ENCODE measurements at regions not wholly inside any gene's neighbourhood (a gene's known extent, or its start where the extent isn't known, plus 50 kb on each side); places are given as distances from the start of the nearest gene placed in this dataset.
"Not testable (repeated sequence)": the region's sequence is repeated elsewhere in the genome, so short reads cannot be mapped to it uniquely, and the experiment has no call there.

DNA sequence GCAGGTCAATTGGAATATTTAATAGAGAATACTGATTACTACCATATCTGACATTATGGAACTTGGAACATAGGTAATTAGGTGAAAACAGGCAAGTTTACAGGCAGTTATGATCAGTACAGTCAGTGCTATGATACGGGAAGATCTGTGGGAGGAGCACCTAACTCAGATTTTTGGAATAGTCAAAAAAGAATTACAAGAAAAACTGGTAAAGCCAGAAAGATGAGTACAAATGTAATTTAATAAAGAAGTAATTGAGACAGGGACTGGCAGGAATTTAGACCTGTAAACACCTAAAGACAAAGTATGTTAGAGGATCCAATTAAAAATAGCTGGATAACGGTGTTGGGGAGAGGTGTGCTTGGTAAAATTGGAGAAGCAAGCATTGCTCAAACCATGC lies 206.5 kb upstream of the ANO5 start:
- intact Hi-C loops (cut with DNase I) = no loop called here

DNA sequence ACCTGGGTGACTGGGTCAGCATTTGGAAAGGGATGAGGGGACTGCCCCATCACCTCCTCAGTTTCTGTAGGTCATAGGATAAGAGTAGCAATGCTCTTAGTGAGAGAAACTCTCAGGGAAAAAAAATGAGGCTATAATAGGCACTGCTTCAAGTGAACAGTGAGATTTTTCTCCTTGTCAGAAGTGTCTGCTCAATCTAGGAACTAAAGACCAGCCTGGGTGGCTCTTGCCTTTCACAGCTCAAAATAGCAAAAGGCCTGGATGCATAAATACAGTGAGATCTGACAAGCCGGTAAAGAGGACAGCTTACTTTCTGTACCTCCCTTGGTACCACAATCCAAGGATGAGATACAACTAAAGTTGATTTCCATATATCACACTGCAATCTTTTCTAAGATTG lies 205.6 kb upstream of the ANO5 start:
- TF ChIP-seq CTCF (IDR thresholded peaks at IDR 0.05) = no peak
- DNase-seq = no peak
- no peak overlapping the region for H3K27ac ChIP-seq
- H3K9ac ChIP-seq (ENCODE audit: low read depth in 2 of 2, low read length in 2 of 2) = no peak overlapping the region
- H3K4me3 ChIP-seq = no peak overlapping the region
- no peaks in the 10 kb centered on the region for H3K27me3 ChIP-seq
- no peaks in the 10 kb centered on the region for H3K36me3 ChIP-seq
- intact Hi-C loops (cut with DNase I) = no loop called here
- H3K4me1 ChIP-seq = no peaks in the 10 kb centered on the region
- H3K9me3 ChIP-seq = no peaks in the 10 kb centered on the region

More for the DNA sequence above, 206.5 kb upstream of the ANO5 start:
- Histone ChIP-seq H3K27ac (no peak overlapping the region), H3K4me3 (no peak overlapping the region), H3K4me1 (no peaks in the 10 kb centered on the region), H3K9me3 (no peaks in the 10 kb centered on the region), H3K27me3 (no peaks in the 10 kb centered on the region), H3K9ac (ENCODE audit: low read depth in 2 of 2, low read length in 2 of 2) (no peak overlapping the region), H3K36me3 (no peaks in the 10 kb centered on the region)
- TF ChIP-seq CTCF (IDR thresholded peaks at IDR 0.05) = no peak
- DNase-seq = no peak

GRCh38 chr11:21988477-21988876 lies 204.4 kb upstream of the ANO5 start:
- no peak for TF ChIP-seq CTCF (IDR thresholded peaks at IDR 0.05)
- H3K9me3 ChIP-seq = no peaks in the 10 kb centered on the region
- no peaks in the 10 kb centered on the region for H3K4me1 ChIP-seq
- no peak overlapping the region for H3K4me3 ChIP-seq
- H3K27ac ChIP-seq = no peak overlapping the region
- intact Hi-C loops (cut with DNase I) = no loop called here
- no peaks in the 10 kb centered on the region for H3K27me3 ChIP-seq
- H3K9ac ChIP-seq (ENCODE audit: low read depth in 2 of 2, low read length in 2 of 2) = no peak overlapping the region
- DNase-seq = no peak
- no peaks in the 10 kb centered on the region for H3K36me3 ChIP-seq

DNA sequence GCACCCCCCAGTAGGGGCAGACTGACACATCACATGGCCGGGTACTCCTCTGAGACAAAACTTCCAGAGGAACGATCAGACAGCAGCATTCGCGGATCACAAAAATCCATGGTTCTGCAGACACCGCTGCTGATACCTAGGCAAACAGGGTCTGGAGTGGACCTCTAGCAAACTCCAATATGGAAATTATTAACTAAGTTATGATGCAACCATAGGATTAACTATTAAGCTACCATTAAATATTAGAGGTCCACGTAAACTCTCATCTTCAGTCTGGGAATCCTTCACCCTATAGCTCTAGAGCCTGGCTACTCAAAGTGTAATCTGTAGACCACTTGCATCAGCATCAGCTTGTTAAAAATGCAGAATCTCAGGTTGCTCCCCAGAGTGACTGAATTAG lies 191.1 kb upstream of the ANO5 start:
- H3K9me3 ChIP-seq; H3K27me3 ChIP-seq; intact Hi-C loops (cut with DNase I); H3K4me1 ChIP-seq; DNase-seq; H3K36me3 ChIP-seq; H3K4me3 ChIP-seq; H3K27ac ChIP-seq; H3K9ac ChIP-seq (ENCODE audit: low read depth in 2 of 2, low read length in 2 of 2): not testable (repeated sequence)

GRCh38 chr11:22006901-22007300 lies 186.0 kb upstream of the ANO5 start:
- Histone ChIP-seq H3K27me3 (no peaks in the 10 kb centered on the region), H3K9me3 (no peaks in the 10 kb centered on the region), H3K4me3 (no peak overlapping the region), H3K27ac (no peak overlapping the region), H3K36me3 (no peaks in the 10 kb centered on the region), H3K9ac (ENCODE audit: low read depth in 2 of 2, low read length in 2 of 2) (no peak overlapping the region), H3K4me1 (no peaks in the 10 kb centered on the region)
- DNase-seq = no peak
- no peak for TF ChIP-seq CTCF (IDR thresholded peaks at IDR 0.05)
- intact Hi-C loops (cut with DNase I) = no loop called here

- H3K27ac ChIP-seq = no peak overlapping the region
- TF ChIP-seq CTCF (IDR thresholded peaks at IDR 0.05) = no peak
- H3K9ac ChIP-seq (ENCODE audit: low read depth in 2 of 2, low read length in 2 of 2) = no peak overlapping the region
- no peak for DNase-seq
- H3K9me3 ChIP-seq = no peaks in the 10 kb centered on the region
- no peak overlapping the region for H3K4me3 ChIP-seq
- no peaks in the 10 kb centered on the region for H3K36me3 ChIP-seq
- no peaks in the 10 kb centered on the region for H3K27me3 ChIP-seq
- H3K4me1 ChIP-seq = no peaks in the 10 kb centered on the region
- intact Hi-C loops (cut with DNase I) = no loop called here
Observed at GRCh38 chr11:22031791-22032190, 161.1 kb upstream of the ANO5 start.

All from colonic mucosa (tissue), 4 donors.